ENCODE measurements at regions not wholly inside any gene's neighbourhood (a gene's known extent, or its start where the extent isn't known, plus 50 kb on each side); places are given as distances from the start of the nearest gene placed in this dataset.

DNA sequence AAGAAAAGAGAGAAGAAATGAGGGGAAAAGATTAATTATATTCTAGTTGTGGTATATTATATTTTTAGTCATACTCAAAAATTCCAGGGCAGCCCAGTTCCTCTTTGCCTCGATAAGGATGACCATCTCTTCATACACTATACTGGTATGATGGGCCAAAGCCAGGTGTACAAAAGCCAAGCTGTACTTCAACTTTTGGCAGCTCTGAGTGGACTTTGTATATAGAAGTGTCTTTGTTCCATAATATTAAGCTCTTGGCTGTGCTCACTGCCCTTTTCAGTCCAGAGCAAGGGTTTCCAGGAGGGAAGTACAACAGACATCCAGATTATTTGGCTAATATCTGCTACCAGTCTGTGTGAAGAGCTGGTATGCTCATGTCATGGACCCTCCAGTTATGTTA, 934.3 kb upstream of the CDH10 start:
- TF ChIP-seq, protein P1, sequence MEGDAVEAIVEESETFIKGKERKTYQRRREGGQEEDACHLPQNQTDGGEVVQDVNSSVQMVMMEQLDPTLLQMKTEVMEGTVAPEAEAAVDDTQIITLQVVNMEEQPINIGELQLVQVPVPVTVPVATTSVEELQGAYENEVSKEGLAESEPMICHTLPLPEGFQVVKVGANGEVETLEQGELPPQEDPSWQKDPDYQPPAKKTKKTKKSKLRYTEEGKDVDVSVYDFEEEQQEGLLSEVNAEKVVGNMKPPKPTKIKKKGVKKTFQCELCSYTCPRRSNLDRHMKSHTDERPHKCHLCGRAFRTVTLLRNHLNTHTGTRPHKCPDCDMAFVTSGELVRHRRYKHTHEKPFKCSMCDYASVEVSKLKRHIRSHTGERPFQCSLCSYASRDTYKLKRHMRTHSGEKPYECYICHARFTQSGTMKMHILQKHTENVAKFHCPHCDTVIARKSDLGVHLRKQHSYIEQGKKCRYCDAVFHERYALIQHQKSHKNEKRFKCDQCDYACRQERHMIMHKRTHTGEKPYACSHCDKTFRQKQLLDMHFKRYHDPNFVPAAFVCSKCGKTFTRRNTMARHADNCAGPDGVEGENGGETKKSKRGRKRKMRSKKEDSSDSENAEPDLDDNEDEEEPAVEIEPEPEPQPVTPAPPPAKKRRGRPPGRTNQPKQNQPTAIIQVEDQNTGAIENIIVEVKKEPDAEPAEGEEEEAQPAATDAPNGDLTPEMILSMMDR (IDR thresholded peaks at IDR 0.05; ENCODE audit: low read depth, low read length), result no peak
- TF ChIP-seq POLR2A (IDR thresholded peaks at IDR 0.05; ENCODE audit: extremely low read depth, insufficient read length), result no peak
- TF ChIP-seq, protein P2, sequence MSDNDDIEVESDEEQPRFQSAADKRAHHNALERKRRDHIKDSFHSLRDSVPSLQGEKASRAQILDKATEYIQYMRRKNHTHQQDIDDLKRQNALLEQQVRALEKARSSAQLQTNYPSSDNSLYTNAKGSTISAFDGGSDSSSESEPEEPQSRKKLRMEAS (IDR thresholded peaks at IDR 0.05; ENCODE audit: low read depth, low read length), result no peak

Data from NB4 (cell line).